H1 (cell line): ENCODE measurements at regions not wholly inside any gene's neighbourhood (a gene's known extent, or its start where the extent isn't known, plus 50 kb on each side); places are given as distances from the start of the nearest gene placed in this dataset.

ENCODE experiments used
- CTCF ChIA-PET: fragments of 300-600 bp; sonication (Branson Sonifier 250); formaldehyde crosslinking; loops from one replicate; lab custom pipeline; 2021; ENCODE audit not compliant: partially characterized antibody; lab: Charles Lee
- POLR2A ChIA-PET: fragments of 300-600 bp; sonication (Branson Sonifier 250); formaldehyde crosslinking; loops from one replicate; lab custom pipeline; 2021; ENCODE audit warnings: inconsistent platforms; ENCODE audit not compliant: partially characterized antibody; lab: Charles Lee
- DNase-seq, 2 experiments: peaks; one replicate each; pipeline versions ENCODE4 v3.0.0 to v3.0.0-alpha.2; 2010 to 2022; ENCODE audit warnings: low spot score in 2 of 2, low read depth in 1 of 2, mixed read lengths in 1 of 2
- FAIRE-seq: peaks from 2 replicates; lab custom pipeline; 2011; peaks lifted over from hg19 to GRCh38; lab: Jason Lieb, UNC
- H2AFZ ChIP-seq: 2 replicates; pipeline ENCODE4 v1.8.1; 2012; ENCODE audit warnings: low read length, inconsistent platforms
- H2AK5ac ChIP-seq: 2 replicates; pipeline ENCODE4 v1.6.1; 2013; ENCODE audit warnings: low read depth, low read length
- H2BK120ac ChIP-seq: replicated peaks from 2 replicates; pipeline ENCODE3; 2013; ENCODE audit warnings: low read depth, low read length, inconsistent platforms
- H2BK12ac ChIP-seq: 2 replicates; pipeline ENCODE4 v1.6.1; 2013; ENCODE audit warnings: low read depth, low read length
- H2BK15ac ChIP-seq: 2 replicates; pipeline ENCODE4 v1.6.1; 2013; ENCODE audit warnings: low read length
- H2BK20ac ChIP-seq: 2 replicates; pipeline ENCODE4 v1.6.1; 2013; ENCODE audit warnings: low read length
- H2BK5ac ChIP-seq: 2 replicates; pipeline ENCODE4 v1.6.1; 2013; ENCODE audit warnings: low read depth, low read length
- H3K14ac ChIP-seq: 2 replicates; pipeline ENCODE4 v1.6.1; 2013; ENCODE audit warnings: inconsistent platforms; ENCODE audit not compliant: insufficient read length
- H3K18ac ChIP-seq: 2 replicates; pipeline ENCODE4 v1.6.1; 2013; ENCODE audit warnings: low read length; ENCODE audit errors: extremely low read depth
- H3K23ac ChIP-seq: 2 replicates; pipeline ENCODE4 v1.6.1; 2013; ENCODE audit warnings: inconsistent platforms; ENCODE audit not compliant: insufficient read length
- H3K23me2 ChIP-seq: 2 replicates; pipeline ENCODE4 v1.6.1; 2013; ENCODE audit warnings: low read depth, low read length
- H3K27ac ChIP-seq: 2 replicates; pipeline ENCODE4 v1.6.1; 2011; ENCODE audit warnings: low read depth, low read length, inconsistent platforms
- H3K27me3 ChIP-seq, 4 experiments: replicated peaks in 1 of 4; 1 replicate in 1 of 4; 2 replicates in 3 of 4; pipeline versions ENCODE4 v1.6.1 to v1.8.1; 2011 to 2013; ENCODE audit warnings: low read length in 3 of 4, mild to moderate bottlenecking in 3 of 4, inconsistent platforms in 2 of 4, mixed read lengths in 2 of 4, moderate library complexity in 1 of 4; ENCODE audit not compliant: control insufficient read depth in 3 of 4, insufficient read depth in 3 of 4; ENCODE audit errors: extremely low read depth in 1 of 4
- H3K36me3 ChIP-seq, 4 experiments: 2 replicates each; pipeline versions ENCODE4 v1.6.1 to v1.8.1; 2011 to 2013; ENCODE audit warnings: mild to moderate bottlenecking in 4 of 4, low read length in 3 of 4, moderate library complexity in 2 of 4, control low read depth in 1 of 4, inconsistent platforms in 1 of 4; ENCODE audit not compliant: insufficient read depth in 4 of 4, control insufficient read depth in 2 of 4
- H3K4ac ChIP-seq: replicated peaks from 2 replicates; pipeline ENCODE3; 2013; ENCODE audit warnings: low read length, low read depth, mixed read lengths, inconsistent platforms; ENCODE audit not compliant: insufficient read length
- H3K4me1 ChIP-seq, 4 experiments: replicated peaks in 1 of 4; 1 replicate in 1 of 4; 2 replicates in 3 of 4; pipeline versions ENCODE4 v1.6.1 to v1.8.1; 2011 to 2013; ENCODE audit warnings: low read length in 3 of 4, inconsistent platforms in 2 of 4, mixed read lengths in 1 of 4; ENCODE audit not compliant: insufficient read depth in 4 of 4, control insufficient read depth in 3 of 4
- H3K4me2 ChIP-seq, 2 experiments: 2 replicates each; pipeline versions ENCODE4 v1.6.1 to v1.8.1; 2011 to 2013; ENCODE audit warnings: low read depth in 2 of 2, low read length in 2 of 2, control low read depth in 1 of 2, inconsistent platforms in 1 of 2, mild to moderate bottlenecking in 1 of 2; ENCODE audit not compliant: insufficient read depth in 1 of 2
- H3K4me3 ChIP-seq, 4 experiments: fragments of 200-600, 300-600 bp in 1 of 4; sonication (generic), shearing (Covaris generic), sonication (Bioruptor Twin) in 1 of 4; 2 replicates each; pipeline versions ENCODE4 v1.5.1 to v1.8.1; 2011 to 2016; ENCODE audit warnings: low read length in 4 of 4, low read depth in 3 of 4, control low read depth in 2 of 4, inconsistent platforms in 2 of 4, mild to moderate bottlenecking in 2 of 4, mixed read lengths in 1 of 4, moderate library complexity in 1 of 4; ENCODE audit not compliant: insufficient read depth in 2 of 4; ENCODE audit errors: extremely low read depth in 1 of 4
- H3K56ac ChIP-seq: replicated peaks from 2 replicates; pipeline ENCODE3; 2013; ENCODE audit warnings: low read depth, mild to moderate bottlenecking, mixed read lengths, low read length, inconsistent platforms; ENCODE audit not compliant: insufficient read length
- H3K79me1 ChIP-seq: 2 replicates; pipeline ENCODE4 v1.6.1; 2013; ENCODE audit warnings: low read depth, low read length, control low read depth
- H3K79me2 ChIP-seq, 2 experiments: 2 replicates each; pipeline versions ENCODE4 v1.6.1 to v1.8.1; 2012 to 2013; ENCODE audit warnings: low read length in 2 of 2, mild to moderate bottlenecking in 2 of 2, inconsistent platforms in 1 of 2; ENCODE audit not compliant: insufficient read depth in 2 of 2, control insufficient read depth in 1 of 2
- H3K9ac ChIP-seq, 4 experiments: replicated peaks in 1 of 4; 1 replicate in 1 of 4; 2 replicates in 3 of 4; pipeline versions ENCODE4 v1.6.1 to v1.8.1; 2011 to 2013; ENCODE audit warnings: low read depth in 3 of 4, low read length in 3 of 4, control low read depth in 2 of 4, mild to moderate bottlenecking in 2 of 4, moderate library complexity in 2 of 4, inconsistent platforms in 1 of 4; ENCODE audit errors: extremely low read depth in 1 of 4
- H3K9me3 ChIP-seq, 2 experiments: 2 replicates each; pipeline versions ENCODE4 v1.6.1 to v1.8.1; 2012 to 2013; ENCODE audit warnings: mild to moderate bottlenecking in 2 of 2, moderate library complexity in 2 of 2, control low read depth in 1 of 2, inconsistent platforms in 1 of 2, low read depth in 1 of 2, low read length in 1 of 2, mixed read lengths in 1 of 2; ENCODE audit not compliant: insufficient read depth in 2 of 2
- H4K20me1 ChIP-seq, 2 experiments: replicated peaks in 1 of 2; 2 replicates each; pipeline versions ENCODE3 to v1.8.1; 2011 to 2013; ENCODE audit warnings: inconsistent platforms in 2 of 2, low read length in 2 of 2, mild to moderate bottlenecking in 1 of 2; ENCODE audit not compliant: insufficient read depth in 2 of 2, control insufficient read depth in 1 of 2
- H4K5ac ChIP-seq: 2 replicates; pipeline ENCODE4 v1.6.1; 2013; ENCODE audit warnings: low read length, low read depth, mixed read lengths, inconsistent platforms; ENCODE audit not compliant: insufficient read length
- H4K8ac ChIP-seq: 2 replicates; pipeline ENCODE4 v1.8.0; 2013; ENCODE audit warnings: mild to moderate bottlenecking, moderate library complexity, low read length, inconsistent platforms; ENCODE audit not compliant: insufficient read depth; ENCODE audit errors: extremely low read depth
- H4K91ac ChIP-seq: replicated peaks from 2 replicates; pipeline ENCODE3; 2013; ENCODE audit warnings: low read length, mixed read lengths, inconsistent platforms; ENCODE audit not compliant: insufficient read length
- BCL11A ChIP-seq, 2 experiments: IDR thresholded peaks; one replicate each; pipeline ENCODE4 v1.6.1; 2011; ENCODE audit warnings: low read depth in 2 of 2, low read length in 2 of 2, mild to moderate bottlenecking in 2 of 2
- BRCA1 ChIP-seq: IDR thresholded peaks from 2 replicates; pipeline ENCODE4 v1.6.1; 2012; ENCODE audit warnings: low read depth, low read length, improper control_type of control experiment
- CTBP2 ChIP-seq: IDR thresholded peaks from 2 replicates; pipeline ENCODE4 v1.7.0; 2011; ENCODE audit warnings: borderline replicate concordance, mild to moderate bottlenecking, moderate library complexity, mixed read lengths, low read length; ENCODE audit not compliant: insufficient read depth, insufficient read length
- KDM1A ChIP-seq: fragments of 200-600, 300-600 bp; sonication (generic); IDR thresholded peaks from 2 replicates; pipeline ENCODE4 v1.7.1; 2016; ENCODE audit warnings: mild to moderate bottlenecking, low read length, borderline replicate concordance
- NANOG ChIP-seq: IDR thresholded peaks from 2 replicates; pipeline ENCODE4 v1.6.1; 2011; ENCODE audit warnings: low read length, low read depth, mild to moderate bottlenecking, inconsistent platforms; ENCODE audit not compliant: insufficient read depth, poor library complexity, severe bottlenecking
- PHF8 ChIP-seq: fragments of 200-600 bp; sonication (generic); conservative IDR thresholded peaks from 2 replicates; pipeline ENCODE4 v1.7.1; 2012; ENCODE audit warnings: low read depth, mild to moderate bottlenecking, inconsistent platforms, low read length, moderate library complexity
- POLR2A ChIP-seq, 2 experiments: IDR thresholded peaks; 1 replicate in 1 of 2; 2 replicates in 1 of 2; pipeline ENCODE4 v1.6.1; 2011; ENCODE audit warnings: low read depth in 2 of 2, low read length in 2 of 2, mild to moderate bottlenecking in 2 of 2; ENCODE audit errors: control extremely low read depth in 1 of 2
- RBBP5 ChIP-seq: IDR thresholded peaks from 2 replicates; pipeline ENCODE4 v1.7.1; 2012; ENCODE audit warnings: low read depth, mild to moderate bottlenecking, inconsistent platforms, low read length, moderate library complexity, borderline replicate concordance
- RFX5 ChIP-seq: IDR thresholded peaks from 2 replicates; pipeline ENCODE4 v1.6.1; 2011; ENCODE audit warnings: low read depth, low read length, improper control_type of control experiment, borderline replicate concordance
- RNF2 ChIP-seq: fragments of 200-900, 300-1000 bp; sonication (generic); IDR thresholded peaks from 2 replicates; pipeline ENCODE4 v1.7.1; 2016; ENCODE audit warnings: borderline replicate concordance, low read depth, mild to moderate bottlenecking, antibody characterized with exemption, low read length; ENCODE audit not compliant: poor library complexity, severe bottlenecking; ENCODE audit errors: missing control alignments
- SAP30 ChIP-seq: fragments of 300-600 bp; sonication (generic); IDR thresholded peaks from 2 replicates; pipeline ENCODE4 v1.7.1; 2012; ENCODE audit warnings: low read length, moderate library complexity, mild to moderate bottlenecking, inconsistent platforms; ENCODE audit not compliant: insufficient read depth, insufficient replicate concordance
- SIRT6 ChIP-seq: IDR thresholded peaks from one replicate; pipeline ENCODE4 v1.7.1; 2012; ENCODE audit warnings: low read length, inconsistent platforms
- SP2 ChIP-seq: IDR thresholded peaks from 2 replicates; pipeline ENCODE4 v1.6.1; 2012; ENCODE audit warnings: mild to moderate bottlenecking, low read length, inconsistent platforms
- YY1 ChIP-seq: IDR thresholded peaks from 2 replicates; pipeline ENCODE4 v1.6.1; 2011; ENCODE audit warnings: low read depth, mild to moderate bottlenecking, low read length
- WGBS, 2 experiments: shearing (Covaris generic) in 1 of 2; methylation state at CpG; one replicate each; pipeline versions ENCODE4 v1.1.6 to v1.1.7; 2013 to 2015; ENCODE audit warnings: low lambda C conversion rate in 2 of 2, mixed read lengths in 2 of 2, inconsistent platforms in 1 of 2, low coverage in 1 of 2, missing lambda C conversion rate in 1 of 2; ENCODE audit not compliant: insufficient replicate concordance in 2 of 2, insufficient coverage in 1 of 2, insufficient read length in 1 of 2; ENCODE audit errors: extremely low coverage in 1 of 2, missing lambda C conversion rate in 1 of 2; 5-methylcytosine and 5-hydroxymethylcytosine counted together

DNA sequence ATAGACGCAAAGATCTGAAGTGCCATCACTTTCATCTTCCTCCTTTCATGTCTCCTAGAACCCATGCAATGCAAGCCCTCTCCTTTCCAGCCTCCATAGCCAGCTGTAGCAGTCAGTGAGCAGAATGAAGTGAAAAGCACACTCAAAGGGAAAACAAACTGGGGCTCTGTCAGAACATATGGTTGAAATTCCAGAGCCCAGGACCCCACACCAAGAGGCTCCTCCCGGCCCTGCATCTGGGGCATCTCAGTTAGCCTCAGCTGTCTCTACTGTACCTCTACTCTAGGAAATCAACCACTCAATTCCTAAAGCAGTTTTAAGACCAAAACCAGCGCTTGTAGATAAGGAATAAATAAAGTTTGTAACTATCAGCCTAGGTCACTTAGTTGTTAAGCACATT, 73.8 kb upstream of the P3H2 start:
- H3K56ac ChIP-seq: no peak overlapping the region
- no peaks in the 10 kb centered on the region for H4K20me1 ChIP-seq
- H3K23ac ChIP-seq: no peak overlapping the region
- H4K91ac ChIP-seq: no peak overlapping the region
- no peak overlapping the region for H2AFZ ChIP-seq
- DNase-seq: no peak
- no peak overlapping the region for H2BK5ac ChIP-seq
- H3K27me3 ChIP-seq: no peaks in the 10 kb centered on the region
- no peak overlapping the region for H3K4ac ChIP-seq
- H2BK120ac ChIP-seq: no peak overlapping the region
- no peak overlapping the region for H2AK5ac ChIP-seq
- H3K14ac ChIP-seq: no peak overlapping the region
- TF ChIP-seq RNF2 (no peak), KDM1A (no peak), CTBP2 (no peak), RBBP5 (no peak), BCL11A (IDR thresholded peaks at IDR 0.05; ENCODE audit: low read depth in 2 of 2, low read length in 2 of 2) (no peak), BRCA1 (no peak), RFX5 (no peak), SAP30 (no peak), PHF8 (no peak), NANOG (no peak), POLR2A (IDR thresholded peaks at IDR 0.05; ENCODE audit: control extremely low read depth in 1 of 2, low read depth in 2 of 2, low read length in 2 of 2) (no peak), YY1 (no peak), SIRT6 (no peak), SP2 (no peak)
- TF ChIP-seq, all 59 proteins: peak for 0
- Histone ChIP-seq H3K23me2 (no peaks in the 10 kb centered on the region), H3K79me1 (no peaks in the 10 kb centered on the region), H4K8ac (no peak overlapping the region), H3K79me2 (no peaks in the 10 kb centered on the region), H2BK20ac (no peak overlapping the region), H3K9me3 (no peaks in the 10 kb centered on the region), H3K9ac (no peak overlapping the region), H3K27ac (no peak overlapping the region), H3K36me3 (no peaks in the 10 kb centered on the region), H3K4me3 (no peak overlapping the region), H2BK15ac (no peak overlapping the region), H4K5ac (no peak overlapping the region), H3K18ac (no peak overlapping the region), H2BK12ac (no peak overlapping the region), H3K4me1 (peaks cover 0 to 5% (median 4%) of the 10 kb centered on the region in 4 experiments; a peak in 3 of 7 replicates), H3K4me2 (no peak overlapping the region)
- ChIA-PET POLR2A (no interaction called here), CTCF (interaction anchor here (1.0 to 1.8 kb wide), 3 partner anchors 8 to 234 kb away, joined by 3 to 6 read pairs (median 3); no protein-coding TSS in a partner anchor)
- 85% methylated on average over 3 of the region's 3 CpGs; no CpG with 5 or more reads in 1 of the 2 experiments for WGBS, 2 experiments
- FAIRE-seq: peak; percentile 36
